ENCODE measurements at regions not wholly inside any gene's neighbourhood (a gene's known extent, or its start where the extent isn't known, plus 50 kb on each side); places are given as distances from the start of the nearest gene placed in this dataset.
"Not testable (repeated sequence)": the region's sequence is repeated elsewhere in the genome, so short reads cannot be mapped to it uniquely, and the experiment has no call there.

DNA sequence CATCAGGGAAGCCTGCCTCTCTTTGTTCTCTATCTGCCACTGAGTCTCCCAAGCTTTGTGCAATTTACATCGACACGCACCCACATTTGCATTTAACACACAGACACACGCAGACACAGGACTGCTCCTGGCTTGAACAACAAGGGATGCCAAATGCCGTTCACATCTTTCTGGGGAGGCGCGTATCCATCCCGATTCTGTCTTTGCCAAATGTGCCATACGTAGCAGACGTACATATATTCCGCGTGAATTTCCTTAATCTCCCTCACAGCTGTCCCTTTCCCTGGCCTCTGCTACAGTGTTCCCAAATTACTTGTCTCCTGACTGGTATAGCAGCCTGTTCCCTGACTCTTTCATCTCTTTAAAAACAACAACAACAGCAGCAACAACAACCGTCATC lies 409.5 kb downstream of the MIAT start:
- Mint-ChIP-seq H3K4me3 (no peak overlapping the region), H3K27ac (no peak overlapping the region), H3K27me3 (peaks cover 8 to 20% of the 10 kb centered on the region in 2 donors), H3K4me1 (no peaks in the 10 kb centered on the region), H3K36me3 (no peaks in the 10 kb centered on the region), H3K9me3 (peaks cover 0 to 4% (median 0%) of the 10 kb centered on the region in 8 donors)
- intact Hi-C loops (cut with micrococcal nuclease): no loop called here
- Histone ChIP-seq H3K27ac (ENCODE audit: low read depth, low read length) (no peak overlapping the region), H3K4me1 (ENCODE audit: insufficient read depth, low read length) (no peaks in the 10 kb centered on the region), H3K27me3 (ENCODE audit: insufficient read depth, low read length) (no peaks in the 10 kb centered on the region), H3K4me3 (ENCODE audit: low read length in 2 of 2) (no peak overlapping the region), H3K9me3 (ENCODE audit: control insufficient read depth in 1 of 2, low read length in 2 of 2) (no peaks in the 10 kb centered on the region), H3K36me3 (ENCODE audit: insufficient read depth, low read length) (no peaks in the 10 kb centered on the region)
- ChIA-PET CTCF (ENCODE audit: partially characterized antibody) (no interaction called here), POLR2A (ENCODE audit: partially characterized antibody) (no interaction called here)
- DNase-seq: no peak

GRCh38 chr22:27068121-27068520 lies 410.7 kb downstream of the MIAT start:
- H3K27ac ChIP-seq (ENCODE audit: low read depth, low read length): no peak overlapping the region
- peaks cover 0 to 4% (median 0%) of the 10 kb centered on the region in 8 donors for H3K9me3 Mint-ChIP-seq
- H3K36me3 Mint-ChIP-seq: no peaks in the 10 kb centered on the region
- H3K9me3 ChIP-seq (ENCODE audit: control insufficient read depth in 1 of 2, low read length in 2 of 2): no peaks in the 10 kb centered on the region
- no peak overlapping the region for H3K27ac Mint-ChIP-seq
- H3K4me3 Mint-ChIP-seq: no peak overlapping the region
- H3K4me3 ChIP-seq (ENCODE audit: low read length in 2 of 2): no peak overlapping the region
- no peaks in the 10 kb centered on the region for H3K4me1 ChIP-seq (ENCODE audit: insufficient read depth, low read length)
- DNase-seq: no peak
- intact Hi-C loops (cut with micrococcal nuclease): no loop called here
- no peaks in the 10 kb centered on the region for H3K36me3 ChIP-seq (ENCODE audit: insufficient read depth, low read length)
- ChIA-PET CTCF (ENCODE audit: partially characterized antibody) (no interaction called here), POLR2A (ENCODE audit: partially characterized antibody) (no interaction called here)
- no peaks in the 10 kb centered on the region for H3K27me3 ChIP-seq (ENCODE audit: insufficient read depth, low read length)
- H3K27me3 Mint-ChIP-seq: peaks cover 8 to 19% of the 10 kb centered on the region in 2 donors
- H3K4me1 Mint-ChIP-seq: no peaks in the 10 kb centered on the region

GRCh38 chr22:27070594-27070993 lies 413.2 kb downstream of the MIAT start:
- ChIA-PET CTCF (ENCODE audit: partially characterized antibody) (no interaction called here), POLR2A (ENCODE audit: partially characterized antibody) (no interaction called here)
- Histone ChIP-seq H3K4me3 (ENCODE audit: low read length in 2 of 2) (no peak overlapping the region), H3K27ac (ENCODE audit: low read depth, low read length) (no peak overlapping the region), H3K4me1 (ENCODE audit: insufficient read depth, low read length) (no peaks in the 10 kb centered on the region), H3K36me3 (ENCODE audit: insufficient read depth, low read length) (no peaks in the 10 kb centered on the region), H3K27me3 (ENCODE audit: insufficient read depth, low read length) (no peaks in the 10 kb centered on the region), H3K9me3 (ENCODE audit: control insufficient read depth in 1 of 2, low read length in 2 of 2) (no peaks in the 10 kb centered on the region)
- Mint-ChIP-seq H3K4me1 (no peaks in the 10 kb centered on the region), H3K36me3 (no peaks in the 10 kb centered on the region), H3K27me3 (peaks cover 12 to 21% of the 10 kb centered on the region in 2 donors), H3K4me3 (no peak overlapping the region), H3K27ac (no peak overlapping the region), H3K9me3 (peaks cover 0 to 8% (median 1%) of the 10 kb centered on the region in 8 donors)
- intact Hi-C loops (cut with micrococcal nuclease): no loop called here
- no peak for DNase-seq

DNA sequence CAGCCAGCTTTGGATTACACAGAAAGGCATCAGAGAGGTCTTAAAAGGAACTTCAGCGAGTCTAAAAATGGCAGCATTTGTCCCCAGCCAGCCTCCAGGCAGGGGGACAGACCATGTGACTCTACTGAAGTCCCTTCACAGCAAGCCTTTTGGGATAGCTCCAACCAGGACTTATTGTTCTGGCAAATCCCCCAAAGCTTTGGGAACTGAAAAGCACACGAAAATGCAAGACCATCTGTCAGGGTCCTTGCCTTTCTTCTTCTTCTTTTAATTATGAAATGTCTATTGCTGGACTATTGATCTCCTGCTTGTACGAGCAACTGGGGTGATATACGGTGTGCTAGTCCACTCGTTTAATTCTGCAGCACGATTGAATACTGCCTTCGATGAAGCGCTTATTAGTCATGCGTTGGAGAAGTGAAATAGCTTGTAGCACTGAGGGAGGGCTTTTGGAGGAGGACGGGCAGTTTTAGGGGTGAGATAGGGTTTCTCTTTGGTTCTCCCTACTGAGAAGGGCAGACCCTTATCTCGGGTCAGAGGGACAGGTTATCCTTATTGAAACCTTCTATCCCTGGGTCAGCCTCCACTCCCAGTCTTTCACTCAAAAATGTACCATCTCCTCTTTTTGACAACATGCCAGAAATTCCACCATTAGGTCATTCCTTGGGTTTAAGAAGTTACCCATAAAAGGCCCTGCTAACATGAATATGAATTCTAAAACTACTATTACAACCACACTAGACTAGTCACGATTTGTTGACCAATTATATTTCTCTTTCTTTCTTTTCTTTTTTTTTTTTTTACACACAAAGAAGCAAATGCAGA lies 416.4 kb downstream of the MIAT start:
- H3K9me3 ChIP-seq (ENCODE audit: control insufficient read depth in 1 of 2, low read length in 2 of 2): no peaks in the 10 kb centered on the region
- ChIA-PET CTCF (ENCODE audit: partially characterized antibody) (no interaction called here), POLR2A (ENCODE audit: partially characterized antibody) (no interaction called here)
- Mint-ChIP-seq H3K27me3 (peaks cover 14 to 18% of the 10 kb centered on the region in 2 donors), H3K9me3 (peaks cover 0 to 8% (median 3%) of the 10 kb centered on the region in 8 donors), H3K36me3 (no peaks in the 10 kb centered on the region), H3K27ac (no peak overlapping the region), H3K4me3 (no peak overlapping the region), H3K4me1 (no peaks in the 10 kb centered on the region)
- no peaks in the 10 kb centered on the region for H3K27me3 ChIP-seq (ENCODE audit: insufficient read depth, low read length)
- no peak for DNase-seq
- no peak overlapping the region for H3K4me3 ChIP-seq (ENCODE audit: low read length in 2 of 2)
- H3K36me3 ChIP-seq (ENCODE audit: insufficient read depth, low read length): no peaks in the 10 kb centered on the region
- no peak overlapping the region for H3K27ac ChIP-seq (ENCODE audit: low read depth, low read length)
- intact Hi-C loops (cut with micrococcal nuclease): no loop called here
- no peaks in the 10 kb centered on the region for H3K4me1 ChIP-seq (ENCODE audit: insufficient read depth, low read length)

- H3K27ac Mint-ChIP-seq: no peak overlapping the region
- H3K9me3 Mint-ChIP-seq: peaks cover 0 to 8% (median 0%) of the 10 kb centered on the region in 8 donors
- H3K36me3 ChIP-seq (ENCODE audit: insufficient read depth, low read length): no peaks in the 10 kb centered on the region
- no peaks in the 10 kb centered on the region for H3K4me1 ChIP-seq (ENCODE audit: insufficient read depth, low read length)
- no peak overlapping the region for H3K4me3 Mint-ChIP-seq
- H3K27ac ChIP-seq (ENCODE audit: low read depth, low read length): no peak overlapping the region
- ChIA-PET CTCF (ENCODE audit: partially characterized antibody) (no interaction called here), POLR2A (ENCODE audit: partially characterized antibody) (no interaction called here)
- no peaks in the 10 kb centered on the region for H3K4me1 Mint-ChIP-seq
- no peaks in the 10 kb centered on the region for H3K27me3 ChIP-seq (ENCODE audit: insufficient read depth, low read length)
- H3K36me3 Mint-ChIP-seq: no peaks in the 10 kb centered on the region
- H3K27me3 Mint-ChIP-seq: peaks cover 10 to 14% of the 10 kb centered on the region in 2 donors
- no peak overlapping the region for H3K4me3 ChIP-seq (ENCODE audit: low read length in 2 of 2)
- intact Hi-C loops (cut with micrococcal nuclease): no loop called here
- H3K9me3 ChIP-seq (ENCODE audit: control insufficient read depth in 1 of 2, low read length in 2 of 2): no peaks in the 10 kb centered on the region
- DNase-seq: no peak
These were observed 417.8 kb downstream of the MIAT start for GRCh38 chr22:27075028-27075678.

DNA sequence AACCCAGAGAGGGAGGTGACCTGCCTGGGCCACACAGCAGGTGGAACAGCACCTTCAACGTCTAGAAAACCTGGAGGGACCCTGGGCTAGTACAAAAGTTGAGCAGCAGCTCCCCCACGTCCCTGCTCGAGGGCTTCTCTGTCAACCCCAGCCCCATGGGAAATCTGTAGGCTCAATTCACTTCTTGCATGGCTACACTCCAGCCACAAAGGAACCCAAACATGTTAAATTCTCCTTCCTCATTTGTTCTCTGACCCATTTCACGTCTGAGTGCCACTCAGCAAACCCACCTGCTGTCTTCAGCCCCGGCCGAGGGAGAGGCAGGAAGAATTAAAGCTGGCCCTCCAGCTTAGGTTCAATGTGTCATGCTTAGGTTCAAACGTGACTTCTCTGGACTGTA lies 418.5 kb downstream of the MIAT start:
- Histone ChIP-seq H3K4me3 (ENCODE audit: low read length in 2 of 2) (no peak overlapping the region), H3K36me3 (ENCODE audit: insufficient read depth, low read length) (no peaks in the 10 kb centered on the region), H3K27ac (ENCODE audit: low read depth, low read length) (no peak overlapping the region), H3K27me3 (ENCODE audit: insufficient read depth, low read length) (no peaks in the 10 kb centered on the region), H3K4me1 (ENCODE audit: insufficient read depth, low read length) (no peaks in the 10 kb centered on the region), H3K9me3 (ENCODE audit: control insufficient read depth in 1 of 2, low read length in 2 of 2) (no peaks in the 10 kb centered on the region)
- Mint-ChIP-seq H3K36me3 (no peaks in the 10 kb centered on the region), H3K4me1 (no peaks in the 10 kb centered on the region), H3K27ac (no peak overlapping the region), H3K27me3 (peaks cover 10 to 14% of the 10 kb centered on the region in 2 donors), H3K9me3 (peaks cover 0 to 8% (median 0%) of the 10 kb centered on the region in 8 donors), H3K4me3 (no peak overlapping the region)
- DNase-seq: no peak
- POLR2A ChIA-PET (ENCODE audit: partially characterized antibody): no interaction called here
- CTCF ChIA-PET (ENCODE audit: partially characterized antibody): no interaction called here
- intact Hi-C loops (cut with micrococcal nuclease): no loop called here

- H3K36me3 ChIP-seq (ENCODE audit: insufficient read depth, low read length); H3K4me1 Mint-ChIP-seq; H3K27ac Mint-ChIP-seq; intact Hi-C loops (cut with micrococcal nuclease); H3K27me3 ChIP-seq (ENCODE audit: insufficient read depth, low read length); H3K9me3 ChIP-seq (ENCODE audit: control insufficient read depth in 1 of 2, low read length in 2 of 2); H3K27ac ChIP-seq (ENCODE audit: low read depth, low read length); H3K36me3 Mint-ChIP-seq; POLR2A ChIA-PET (ENCODE audit: partially characterized antibody); H3K27me3 Mint-ChIP-seq; H3K9me3 Mint-ChIP-seq; DNase-seq; H3K4me3 ChIP-seq (ENCODE audit: low read length in 2 of 2); H3K4me1 ChIP-seq (ENCODE audit: insufficient read depth, low read length); H3K4me3 Mint-ChIP-seq: not testable (repeated sequence)
- CTCF ChIA-PET (ENCODE audit: partially characterized antibody): interaction anchor here (1.0 kb wide), 1 partner anchor 13 kb away, joined by 3 read pairs; no protein-coding TSS in a partner anchor
These were observed 420.7 kb downstream of the MIAT start for GRCh38 chr22:27078064-27078463.

Measured in CD4-positive, alpha-beta memory T cell (primary cell).